ENCODE measurements at regions not wholly inside any gene's neighbourhood (a gene's known extent, or its start where the extent isn't known, plus 50 kb on each side); places are given as distances from the start of the nearest gene placed in this dataset.

DNA sequence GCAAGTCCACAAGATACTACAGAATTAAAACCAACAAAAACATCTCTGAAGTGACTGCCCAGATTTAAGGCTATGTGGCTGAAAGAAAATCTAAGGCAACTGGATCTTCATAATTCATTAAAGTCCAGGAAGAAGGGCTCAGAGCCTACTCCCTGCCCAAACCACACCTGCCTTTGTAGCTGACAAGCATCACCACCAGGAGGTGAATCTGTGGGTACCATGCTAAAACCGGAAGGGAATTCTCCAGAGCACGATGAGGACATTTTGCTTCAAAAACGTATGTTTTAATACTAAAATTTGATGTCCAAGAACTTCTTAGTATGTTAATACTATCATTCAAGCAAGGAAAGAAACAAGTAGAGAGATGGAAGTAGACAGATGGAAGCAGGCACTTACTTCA lies 495.9 kb upstream of the NECTIN3 start:
- TF ChIP-seq, protein P1, sequence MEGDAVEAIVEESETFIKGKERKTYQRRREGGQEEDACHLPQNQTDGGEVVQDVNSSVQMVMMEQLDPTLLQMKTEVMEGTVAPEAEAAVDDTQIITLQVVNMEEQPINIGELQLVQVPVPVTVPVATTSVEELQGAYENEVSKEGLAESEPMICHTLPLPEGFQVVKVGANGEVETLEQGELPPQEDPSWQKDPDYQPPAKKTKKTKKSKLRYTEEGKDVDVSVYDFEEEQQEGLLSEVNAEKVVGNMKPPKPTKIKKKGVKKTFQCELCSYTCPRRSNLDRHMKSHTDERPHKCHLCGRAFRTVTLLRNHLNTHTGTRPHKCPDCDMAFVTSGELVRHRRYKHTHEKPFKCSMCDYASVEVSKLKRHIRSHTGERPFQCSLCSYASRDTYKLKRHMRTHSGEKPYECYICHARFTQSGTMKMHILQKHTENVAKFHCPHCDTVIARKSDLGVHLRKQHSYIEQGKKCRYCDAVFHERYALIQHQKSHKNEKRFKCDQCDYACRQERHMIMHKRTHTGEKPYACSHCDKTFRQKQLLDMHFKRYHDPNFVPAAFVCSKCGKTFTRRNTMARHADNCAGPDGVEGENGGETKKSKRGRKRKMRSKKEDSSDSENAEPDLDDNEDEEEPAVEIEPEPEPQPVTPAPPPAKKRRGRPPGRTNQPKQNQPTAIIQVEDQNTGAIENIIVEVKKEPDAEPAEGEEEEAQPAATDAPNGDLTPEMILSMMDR (IDR thresholded peaks at IDR 0.05; ENCODE audit: unreplicated experiment): no peak
- Mint-ChIP-seq H3K4me1 (peaks cover 4% of the 10 kb centered on the region), H3K27me3 (ENCODE audit: low read depth) (no peaks in the 10 kb centered on the region), H3K4me3 (no peak overlapping the region), H3K36me3 (peaks cover 2% of the 10 kb centered on the region), H3K27ac (no peak overlapping the region), H3K9me3 (peaks cover 3% of the 10 kb centered on the region)
- DNase-seq (ENCODE audit: low spot score in 2 of 2, unreplicated experiment in 2 of 2): no peak

DNA sequence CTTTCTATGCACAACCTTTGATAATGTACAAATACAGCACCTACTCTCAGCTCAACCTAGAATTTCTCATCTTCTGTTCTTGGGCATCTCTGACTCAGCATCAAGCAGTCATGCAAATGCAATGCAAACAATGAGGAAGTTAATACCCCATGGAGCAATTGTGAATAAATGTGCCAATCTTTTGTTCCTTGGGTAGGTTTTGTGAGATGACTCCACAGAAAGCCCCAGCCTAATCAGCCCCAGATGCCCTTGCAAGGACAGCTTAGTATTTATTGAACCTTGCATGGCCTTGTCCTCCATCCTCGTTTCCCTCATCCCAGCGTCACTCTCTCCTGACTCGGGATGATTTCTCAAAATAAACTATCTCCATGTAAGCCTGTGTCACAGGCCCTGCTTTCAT lies 494.7 kb upstream of the NECTIN3 start:
- Mint-ChIP-seq H3K4me1 (peaks cover 4% of the 10 kb centered on the region), H3K9me3 (peaks cover 3% of the 10 kb centered on the region), H3K36me3 (peaks cover 2% of the 10 kb centered on the region), H3K4me3 (no peak overlapping the region), H3K27me3 (ENCODE audit: low read depth) (no peaks in the 10 kb centered on the region), H3K27ac (no peak overlapping the region)
- TF ChIP-seq, protein P1 (IDR thresholded peaks at IDR 0.05; ENCODE audit: unreplicated experiment): no peak
- no peak for DNase-seq (ENCODE audit: low spot score in 2 of 2, unreplicated experiment in 2 of 2)

DNA sequence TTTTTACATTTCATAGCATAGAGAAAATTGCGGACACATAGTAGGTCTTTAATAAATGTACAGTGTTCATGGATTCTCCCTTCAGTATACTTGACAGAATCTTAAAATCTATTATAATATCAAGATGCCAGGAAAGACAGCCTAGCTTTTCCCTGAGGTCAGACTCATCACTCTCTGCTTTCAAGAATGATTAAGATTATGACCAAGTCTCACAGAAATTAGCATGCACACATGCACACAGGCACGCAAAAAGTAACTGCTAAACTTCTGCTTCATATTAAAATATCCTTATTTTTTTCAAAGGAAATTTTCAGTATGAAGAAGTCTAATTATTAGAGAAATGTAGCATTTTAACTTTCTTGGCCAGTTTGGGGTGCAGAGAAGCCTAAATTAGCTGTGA lies 493.8 kb upstream of the NECTIN3 start:
- no peak overlapping the region for H3K4me3 Mint-ChIP-seq
- no peak overlapping the region for H3K27ac Mint-ChIP-seq
- peaks cover 2% of the 10 kb centered on the region for H3K36me3 Mint-ChIP-seq
- TF ChIP-seq, protein P1 (IDR thresholded peaks at IDR 0.05; ENCODE audit: unreplicated experiment): no peak
- peaks cover 4% of the 10 kb centered on the region for H3K4me1 Mint-ChIP-seq
- H3K27me3 Mint-ChIP-seq (ENCODE audit: low read depth): no peaks in the 10 kb centered on the region
- no peak for DNase-seq (ENCODE audit: low spot score in 2 of 2, unreplicated experiment in 2 of 2)
- H3K9me3 Mint-ChIP-seq: peaks cover 3% of the 10 kb centered on the region

DNA sequence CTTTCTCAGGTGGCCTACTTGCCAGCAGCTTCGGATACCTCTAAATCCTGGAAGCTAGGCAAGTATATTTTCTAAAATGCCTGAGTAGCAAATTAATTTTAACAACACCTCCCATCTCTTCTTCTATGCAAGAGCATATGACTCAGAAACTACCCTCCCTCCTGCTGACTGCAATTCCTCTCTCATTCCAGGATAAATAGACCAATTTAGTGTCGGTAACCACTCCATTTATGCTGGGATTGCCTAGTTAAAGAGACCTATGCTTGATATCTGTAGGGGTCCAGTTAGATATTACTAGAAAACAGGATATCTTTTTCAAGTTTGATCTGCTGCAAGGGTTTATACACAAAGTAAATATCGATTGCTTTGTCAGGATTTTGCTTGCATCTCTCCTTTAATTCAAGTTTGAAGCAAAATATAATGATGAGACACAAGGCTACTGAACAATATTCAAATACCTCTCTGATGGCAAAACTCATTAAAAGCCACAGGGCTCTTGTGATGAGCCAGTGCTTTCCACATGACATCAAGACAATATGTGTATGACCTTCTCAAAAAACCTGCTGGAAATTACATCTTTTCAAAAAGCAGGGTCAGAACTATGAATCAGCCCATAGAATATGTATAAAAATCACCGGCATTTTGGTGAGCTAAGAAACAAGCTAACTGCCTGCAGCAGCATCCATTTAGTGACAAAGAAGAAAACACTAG lies 491.6 kb upstream of the NECTIN3 start:
- Mint-ChIP-seq H3K4me1 (peaks cover 6% of the 10 kb centered on the region), H3K36me3 (no peaks in the 10 kb centered on the region), H3K27me3 (ENCODE audit: low read depth) (no peaks in the 10 kb centered on the region), H3K9me3 (no peaks in the 10 kb centered on the region), H3K27ac (no peak overlapping the region), H3K4me3 (no peak overlapping the region)
- no peak for DNase-seq (ENCODE audit: low spot score in 2 of 2, unreplicated experiment in 2 of 2)
- TF ChIP-seq, protein P1 (IDR thresholded peaks at IDR 0.05; ENCODE audit: unreplicated experiment): no peak

DNA sequence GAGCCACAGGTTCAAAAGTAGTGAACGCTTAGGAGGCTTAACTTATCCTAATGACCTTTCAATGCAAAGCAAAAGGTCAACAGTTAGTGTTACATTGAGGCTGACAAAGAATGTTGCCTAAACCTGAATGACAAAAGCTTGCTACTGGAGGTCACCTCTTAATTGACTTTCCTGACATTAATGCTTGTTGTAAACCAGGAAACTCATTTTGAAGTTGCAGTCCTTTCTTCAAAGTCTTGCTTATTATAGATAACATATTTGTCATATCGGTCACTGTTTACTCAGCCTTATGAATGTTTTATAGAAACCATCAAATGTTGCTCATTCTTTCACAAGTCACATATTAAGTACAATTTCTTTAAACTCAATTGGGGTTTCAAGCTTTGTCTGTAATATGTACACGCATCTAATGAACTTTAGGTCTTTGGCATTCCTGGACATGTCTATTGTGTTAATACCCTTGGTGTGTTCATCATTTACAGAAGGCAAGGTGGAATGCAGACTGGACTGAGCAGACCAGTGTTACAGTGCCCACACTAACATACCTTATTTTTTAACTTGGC lies 488.2 kb upstream of the NECTIN3 start:
- H3K27me3 Mint-ChIP-seq (ENCODE audit: low read depth): no peaks in the 10 kb centered on the region
- peaks cover 2% of the 10 kb centered on the region for H3K4me1 Mint-ChIP-seq
- no peaks in the 10 kb centered on the region for H3K9me3 Mint-ChIP-seq
- H3K36me3 Mint-ChIP-seq: no peaks in the 10 kb centered on the region
- no peak for DNase-seq (ENCODE audit: low spot score in 2 of 2, unreplicated experiment in 2 of 2)
- H3K27ac Mint-ChIP-seq: no peak overlapping the region
- TF ChIP-seq, protein P1 (IDR thresholded peaks at IDR 0.05; ENCODE audit: unreplicated experiment): no peak
- no peak overlapping the region for H3K4me3 Mint-ChIP-seq
